ENCODE measurements at regions not wholly inside any gene's neighbourhood (a gene's known extent, or its start where the extent isn't known, plus 50 kb on each side); places are given as distances from the start of the nearest gene placed in this dataset.
A peak's percentile ranks its signal among the peaks of the same experiment; 100 is the strongest.
"Not testable (repeated sequence)": the region's sequence is repeated elsewhere in the genome, so short reads cannot be mapped to it uniquely, and the experiment has no call there.

DNA sequence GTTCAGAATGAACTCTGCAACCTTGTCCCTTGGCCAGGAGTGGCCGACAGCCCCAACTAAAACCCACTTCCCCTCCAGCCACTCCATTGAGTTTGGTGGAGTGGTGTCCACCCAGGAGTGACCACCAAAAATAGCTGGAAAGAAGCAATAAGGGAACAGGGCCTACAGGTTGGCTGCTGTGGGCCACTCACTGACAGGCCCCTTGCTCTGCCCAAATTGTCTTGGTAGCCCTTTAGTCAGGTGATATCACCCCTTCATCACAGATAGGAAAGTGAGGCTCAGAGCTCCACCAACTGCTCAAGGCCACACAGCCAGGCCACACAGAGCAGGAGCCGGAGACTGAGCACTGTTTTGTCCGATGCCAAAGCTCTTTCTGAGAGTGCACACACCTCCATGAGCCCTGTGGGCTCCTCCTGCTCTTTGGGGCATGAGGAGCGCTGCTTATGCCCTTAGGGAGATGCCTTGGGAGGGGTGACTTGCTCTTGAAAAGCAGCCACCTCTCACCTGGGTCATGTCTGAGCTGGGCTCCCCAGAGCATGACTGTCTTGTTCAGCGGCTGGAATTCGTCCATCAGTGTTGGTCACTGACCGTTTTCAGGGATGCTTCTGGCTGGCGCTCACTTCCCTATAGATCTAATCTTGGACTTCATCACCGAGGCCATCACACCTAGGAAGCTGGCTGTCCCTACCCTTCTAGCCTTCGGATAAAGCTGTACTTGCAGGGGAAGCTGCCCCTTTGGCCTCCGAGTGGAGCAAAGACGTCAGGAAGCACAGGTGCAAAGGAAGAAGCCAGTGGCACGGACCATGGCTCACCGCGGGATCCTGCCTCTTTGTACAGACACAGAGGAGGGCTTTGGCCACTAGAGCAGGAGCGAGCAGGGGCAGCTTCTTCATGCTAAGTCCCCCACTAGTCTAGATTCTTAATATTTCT, 186.0 kb upstream of the ZNF469 start:
- Histone ChIP-seq H3K27me3 (no peaks in the 10 kb centered on the region), H3K4me3 (no peak overlapping the region), H2AFZ (no peak overlapping the region), H3K4me1 (ENCODE audit: insufficient read depth) (peaks cover 12% of the 10 kb centered on the region), H4K20me1 (ENCODE audit: insufficient read depth, poor library complexity, severe bottlenecking) (no peaks in the 10 kb centered on the region), H3K27ac (no peak overlapping the region), H3K4me2 (no peak overlapping the region), H3K9me2 (replicated peaks; ENCODE audit: insufficient read depth) (no peaks in the 10 kb centered on the region), H3K36me3 (replicated peaks; ENCODE audit: insufficient read depth, low read depth) (no peaks in the 10 kb centered on the region), H3K79me2 (no peaks in the 10 kb centered on the region), H3K9me3 (ENCODE audit: low read depth) (no peaks in the 10 kb centered on the region)
- TF ChIP-seq, protein P1, sequence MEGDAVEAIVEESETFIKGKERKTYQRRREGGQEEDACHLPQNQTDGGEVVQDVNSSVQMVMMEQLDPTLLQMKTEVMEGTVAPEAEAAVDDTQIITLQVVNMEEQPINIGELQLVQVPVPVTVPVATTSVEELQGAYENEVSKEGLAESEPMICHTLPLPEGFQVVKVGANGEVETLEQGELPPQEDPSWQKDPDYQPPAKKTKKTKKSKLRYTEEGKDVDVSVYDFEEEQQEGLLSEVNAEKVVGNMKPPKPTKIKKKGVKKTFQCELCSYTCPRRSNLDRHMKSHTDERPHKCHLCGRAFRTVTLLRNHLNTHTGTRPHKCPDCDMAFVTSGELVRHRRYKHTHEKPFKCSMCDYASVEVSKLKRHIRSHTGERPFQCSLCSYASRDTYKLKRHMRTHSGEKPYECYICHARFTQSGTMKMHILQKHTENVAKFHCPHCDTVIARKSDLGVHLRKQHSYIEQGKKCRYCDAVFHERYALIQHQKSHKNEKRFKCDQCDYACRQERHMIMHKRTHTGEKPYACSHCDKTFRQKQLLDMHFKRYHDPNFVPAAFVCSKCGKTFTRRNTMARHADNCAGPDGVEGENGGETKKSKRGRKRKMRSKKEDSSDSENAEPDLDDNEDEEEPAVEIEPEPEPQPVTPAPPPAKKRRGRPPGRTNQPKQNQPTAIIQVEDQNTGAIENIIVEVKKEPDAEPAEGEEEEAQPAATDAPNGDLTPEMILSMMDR (IDR thresholded peaks at IDR 0.05; ENCODE audit: poor library complexity) = no peak
- no peak for TF ChIP-seq EZH2 (IDR thresholded peaks at IDR 0.05; ENCODE audit: borderline replicate concordance)
- TF ChIP-seq EZH2phosphoT487 (IDR thresholded peaks at IDR 0.05; ENCODE audit: low read depth, severe bottlenecking, unreplicated experiment) = no peak
- no peak for DNase-seq (ENCODE audit: low spot score)
- WGBS (ENCODE audit: low lambda C conversion rate, missing lambda C conversion rate) = 91% methylated on average over 16 of the region's 16 CpGs

DNA sequence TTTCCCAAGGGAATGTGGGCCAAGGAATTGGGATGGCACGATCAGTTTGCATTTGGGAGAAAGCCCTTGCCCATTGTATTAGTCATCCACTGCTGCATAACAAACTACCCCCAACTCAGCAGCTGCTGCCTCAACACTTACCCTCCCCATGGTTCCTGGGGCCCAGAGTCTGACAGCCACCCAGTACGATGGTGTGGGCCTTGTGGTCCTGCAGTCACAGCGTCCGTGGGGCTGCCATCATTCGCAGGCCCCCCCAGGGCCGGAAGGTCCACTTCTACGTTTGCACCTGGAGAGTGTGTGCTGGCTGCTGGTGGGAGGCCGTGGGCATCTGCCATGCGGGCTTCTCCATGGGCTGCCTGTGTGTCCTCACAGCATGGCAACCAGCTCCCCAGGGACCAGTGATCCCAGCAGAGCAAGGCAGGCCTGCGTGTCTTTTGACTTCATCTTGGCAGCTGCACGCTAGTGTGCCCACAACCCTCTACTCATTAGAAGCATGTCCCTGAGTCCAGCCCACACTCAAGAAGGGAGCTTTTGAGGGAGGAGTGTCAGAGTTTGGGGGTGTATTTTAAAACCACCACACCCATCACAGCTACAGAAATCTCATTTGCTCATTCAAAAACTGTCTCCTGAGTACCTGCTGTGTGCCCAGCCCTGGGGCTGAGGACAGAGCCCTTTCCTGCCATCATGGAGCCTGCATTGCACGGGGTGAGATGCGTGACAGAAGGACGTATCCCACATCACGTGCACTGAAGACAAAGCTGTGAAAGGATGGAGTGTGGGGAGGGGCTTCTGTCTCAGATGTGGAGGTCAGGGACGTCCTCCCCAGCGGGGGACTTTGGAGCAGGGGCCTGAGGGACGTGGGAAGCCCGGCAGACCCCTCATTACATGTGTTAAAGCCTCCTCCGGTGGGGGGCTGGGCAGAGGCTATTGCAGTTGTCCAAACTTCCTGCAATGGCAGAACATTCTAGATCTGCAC, 185.0 kb upstream of the ZNF469 start:
- Histone ChIP-seq H3K4me1 (ENCODE audit: insufficient read depth) (peaks cover 12% of the 10 kb centered on the region), H3K4me3 (no peak overlapping the region), H3K79me2 (no peaks in the 10 kb centered on the region), H3K27ac (no peak overlapping the region), H3K4me2 (no peak overlapping the region), H3K9me3 (ENCODE audit: low read depth) (no peaks in the 10 kb centered on the region), H3K36me3 (replicated peaks; ENCODE audit: insufficient read depth, low read depth) (no peaks in the 10 kb centered on the region), H4K20me1 (ENCODE audit: insufficient read depth, poor library complexity, severe bottlenecking) (no peaks in the 10 kb centered on the region), H3K9me2 (replicated peaks; ENCODE audit: insufficient read depth) (no peaks in the 10 kb centered on the region), H2AFZ (no peak overlapping the region), H3K27me3 (no peaks in the 10 kb centered on the region)
- TF ChIP-seq, protein P1 (IDR thresholded peaks at IDR 0.05; ENCODE audit: poor library complexity) = no peak
- TF ChIP-seq EZH2phosphoT487 (IDR thresholded peaks at IDR 0.05; ENCODE audit: low read depth, severe bottlenecking, unreplicated experiment) (no peak), EZH2 (IDR thresholded peaks at IDR 0.05; ENCODE audit: borderline replicate concordance) (no peak)
- no peak for DNase-seq (ENCODE audit: low spot score)
- 92% methylated on average over 20 of the region's 20 CpGs for WGBS (ENCODE audit: low lambda C conversion rate, missing lambda C conversion rate)

DNA sequence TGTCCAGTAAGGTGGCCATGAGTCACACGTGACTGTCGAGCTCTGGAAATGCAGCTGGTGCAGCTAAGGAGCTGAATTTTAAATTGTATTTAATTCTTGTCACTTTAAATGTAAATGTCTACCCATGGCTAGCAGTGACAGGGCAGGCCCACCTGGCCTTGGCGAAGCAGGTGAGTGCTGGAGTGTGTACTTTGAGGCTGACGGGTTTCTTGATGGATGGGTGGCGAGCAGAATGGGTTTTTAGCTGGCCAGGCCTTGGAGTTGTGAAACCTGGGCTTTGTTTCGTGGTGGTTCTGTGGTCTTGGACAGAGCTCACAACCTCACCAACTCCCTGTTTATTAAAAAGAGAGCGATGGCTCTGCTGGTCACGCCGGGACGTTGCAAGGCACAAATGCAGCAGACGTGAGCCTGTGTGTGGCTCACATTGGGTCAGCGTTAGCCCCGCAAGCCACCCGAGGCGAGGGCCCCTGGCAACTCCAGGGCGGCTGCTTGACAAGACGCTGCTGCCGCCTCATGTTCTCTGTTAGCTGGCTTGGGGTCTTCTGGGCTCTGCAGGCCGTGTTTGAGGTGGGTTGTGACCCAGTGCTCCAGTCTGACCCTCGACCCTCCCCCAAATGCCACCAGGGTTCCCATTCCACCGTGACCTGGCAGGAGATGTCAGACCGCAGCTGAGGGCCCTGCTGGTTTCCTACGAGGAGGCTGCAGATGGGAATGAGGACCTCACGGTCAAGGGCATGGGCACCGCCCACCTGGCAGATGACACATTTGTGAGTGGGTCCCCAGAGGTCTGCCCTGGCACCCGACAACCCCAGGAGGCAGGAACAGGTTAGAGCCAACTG, 184.1 kb upstream of the ZNF469 start:
- not testable (repeated sequence) for H2AFZ ChIP-seq
- WGBS (ENCODE audit: low lambda C conversion rate, missing lambda C conversion rate) = 94% methylated on average over 23 of the region's 26 CpGs

DNA sequence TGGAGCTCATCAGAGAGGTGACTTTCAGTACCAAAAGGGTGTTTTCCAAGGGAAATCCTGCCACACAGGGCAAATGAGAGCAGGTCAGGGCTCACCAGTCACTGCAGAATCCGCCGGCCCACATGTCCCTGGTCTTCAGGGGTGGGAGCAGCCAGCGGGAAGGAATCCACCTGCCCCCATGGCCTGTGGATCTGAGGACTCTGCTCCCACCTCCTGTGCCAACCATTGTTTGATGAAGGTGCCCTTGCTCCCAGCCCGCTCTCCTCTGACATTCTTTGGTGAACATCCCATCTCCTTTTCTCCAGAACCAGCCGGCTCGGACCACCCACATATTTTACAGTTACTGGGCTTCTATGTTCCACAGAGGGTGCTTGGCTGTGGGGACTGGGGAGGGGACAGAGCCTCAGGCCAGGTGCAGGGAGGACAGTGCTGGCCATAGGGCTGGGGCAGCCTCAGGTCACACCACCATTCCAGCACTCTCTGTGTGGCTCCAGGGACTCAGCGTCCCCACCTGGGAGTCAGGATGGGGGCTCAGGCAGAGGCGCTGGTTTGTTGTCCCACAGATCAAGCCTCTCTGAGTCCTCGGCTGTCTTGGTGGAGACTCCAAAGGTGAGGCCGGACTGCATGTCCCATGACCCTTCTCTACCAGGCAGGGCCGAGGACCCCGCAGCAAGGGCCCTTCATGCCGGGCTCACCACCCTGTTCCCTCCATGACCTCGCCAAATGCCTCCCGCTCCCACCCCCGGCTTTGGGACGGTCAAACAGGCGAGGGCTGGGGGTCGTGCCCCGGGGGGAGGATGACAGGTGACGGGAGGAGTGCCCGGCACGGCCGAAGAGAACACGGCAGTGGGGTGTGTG, 183.2 kb upstream of the ZNF469 start:
- not testable (repeated sequence) for H4K20me1 ChIP-seq (ENCODE audit: insufficient read depth, poor library complexity, severe bottlenecking); H3K9me3 ChIP-seq (ENCODE audit: low read depth); H3K4me2 ChIP-seq; H3K4me1 ChIP-seq (ENCODE audit: insufficient read depth); H2AFZ ChIP-seq; H3K9me2 ChIP-seq (replicated peaks; ENCODE audit: insufficient read depth); H3K27ac ChIP-seq; H3K27me3 ChIP-seq; H3K79me2 ChIP-seq; DNase-seq (ENCODE audit: low spot score); H3K4me3 ChIP-seq; H3K36me3 ChIP-seq (replicated peaks; ENCODE audit: insufficient read depth, low read depth)
- WGBS (ENCODE audit: low lambda C conversion rate, missing lambda C conversion rate) = 93% methylated on average over 19 of the region's 25 CpGs

More for the DNA sequence above, 184.1 kb upstream of the ZNF469 start:
- not testable (repeated sequence) for H3K9me2 ChIP-seq (replicated peaks; ENCODE audit: insufficient read depth); H3K4me3 ChIP-seq; H3K79me2 ChIP-seq; H3K27ac ChIP-seq; H3K9me3 ChIP-seq (ENCODE audit: low read depth); H3K27me3 ChIP-seq; H4K20me1 ChIP-seq (ENCODE audit: insufficient read depth, poor library complexity, severe bottlenecking); H3K36me3 ChIP-seq (replicated peaks; ENCODE audit: insufficient read depth, low read depth); H3K4me2 ChIP-seq; DNase-seq (ENCODE audit: low spot score)
- H3K4me1 ChIP-seq (ENCODE audit: insufficient read depth) = peaks cover 12% of the 10 kb centered on the region

DNA sequence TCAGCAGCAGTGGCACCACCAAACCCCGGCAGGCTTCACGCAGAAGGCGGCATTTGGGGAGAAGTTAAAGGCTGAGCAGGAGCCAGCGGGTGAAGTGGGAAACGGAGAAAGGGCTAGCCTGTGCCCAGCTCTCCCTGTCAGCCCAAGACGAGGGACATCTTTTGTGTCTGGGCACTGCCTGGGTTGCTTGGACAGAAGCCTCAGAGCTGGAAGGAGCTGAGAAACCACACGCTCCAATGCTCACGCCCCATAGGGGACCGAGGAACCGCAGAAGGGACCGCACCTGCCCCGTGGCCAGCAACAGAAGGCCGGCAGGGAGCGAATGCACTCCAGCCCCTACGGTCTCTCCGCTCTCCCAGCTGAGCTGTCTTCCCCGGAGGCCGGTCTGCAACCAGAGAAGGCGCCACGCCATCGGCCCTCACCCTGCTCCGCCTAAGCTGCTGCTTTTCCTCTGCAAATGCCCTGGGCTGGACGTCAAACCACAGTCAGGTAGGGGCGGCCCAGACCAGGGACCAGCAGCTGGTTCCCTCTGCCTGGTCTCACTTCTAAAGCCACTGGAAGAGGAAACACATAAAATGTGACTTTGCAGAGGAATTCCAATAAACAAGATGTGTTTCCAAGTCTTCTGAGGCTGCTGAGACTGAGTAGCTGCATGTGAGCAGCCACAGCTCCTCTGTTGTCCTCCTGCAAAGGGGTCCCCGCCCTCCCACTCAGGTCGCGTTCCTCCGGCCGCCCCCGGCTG, 182.4 kb upstream of the ZNF469 start:
- H3K4me3 ChIP-seq = not testable (repeated sequence)

More for the DNA sequence above, 182.4 kb upstream of the ZNF469 start:
- 71% methylated on average over 28 of the region's 30 CpGs for WGBS (ENCODE audit: low lambda C conversion rate, missing lambda C conversion rate)
- H3K4me2 ChIP-seq; H3K9me2 ChIP-seq (replicated peaks; ENCODE audit: insufficient read depth); H4K20me1 ChIP-seq (ENCODE audit: insufficient read depth, poor library complexity, severe bottlenecking); H3K4me1 ChIP-seq (ENCODE audit: insufficient read depth); H3K36me3 ChIP-seq (replicated peaks; ENCODE audit: insufficient read depth, low read depth); H3K27me3 ChIP-seq; DNase-seq (ENCODE audit: low spot score); H3K9me3 ChIP-seq (ENCODE audit: low read depth); H3K79me2 ChIP-seq; H2AFZ ChIP-seq: not testable (repeated sequence)
- H3K27ac ChIP-seq = peak overlapping the region; percentile 16

All from hepatocyte (in vitro differentiated cells).